Hepatocyte (in vitro differentiated cells): ENCODE measurements at regions not wholly inside any gene's neighbourhood (a gene's known extent, or its start where the extent isn't known, plus 50 kb on each side); places are given as distances from the start of the nearest gene placed in this dataset.

Source experiments
- DNase-seq: peaks from one replicate; pipeline ENCODE4 v3.0.0-alpha.2; 2016; ENCODE audit warnings: low spot score
- H2AFZ ChIP-seq: fragments of 200-600 bp; sonication (generic); 2 replicates; pipeline ENCODE4 v1.6.0; 2016; ENCODE audit warnings: antibody characterized with exemption, mild to moderate bottlenecking
- H3K27ac ChIP-seq: fragments of 200-600 bp; sonication (generic); 2 replicates; pipeline ENCODE4 v1.5.1; 2016; ENCODE audit warnings: mild to moderate bottlenecking
- H3K27me3 ChIP-seq: fragments of 200-600 bp; sonication (generic); 2 replicates; pipeline ENCODE4 v1.6.1; 2016
- H3K36me3 ChIP-seq: fragments of 200-600 bp; sonication (generic); replicated peaks from 2 replicates; pipeline ENCODE4 v1.5.1; 2016; ENCODE audit warnings: low read depth; ENCODE audit not compliant: insufficient read depth
- H3K4me1 ChIP-seq: fragments of 200-600 bp; sonication (generic); 2 replicates; pipeline ENCODE4 v1.5.1; 2016; ENCODE audit warnings: mild to moderate bottlenecking, moderate library complexity; ENCODE audit not compliant: insufficient read depth
- H3K4me2 ChIP-seq: fragments of 200-600 bp; sonication (generic); 2 replicates; pipeline ENCODE4 v1.6.0; 2016
- H3K4me3 ChIP-seq: fragments of 200-600 bp; sonication (generic); 2 replicates; pipeline ENCODE4 v1.5.1; 2016; ENCODE audit warnings: mild to moderate bottlenecking
- H3K79me2 ChIP-seq: fragments of 200-600 bp; sonication (generic); 2 replicates; pipeline ENCODE4 v1.6.0; 2017; ENCODE audit warnings: mild to moderate bottlenecking
- H3K9me2 ChIP-seq: fragments of 200-600 bp; sonication (generic); replicated peaks from 2 replicates; pipeline ENCODE4 v1.6.0; 2017; ENCODE audit warnings: mild to moderate bottlenecking; ENCODE audit not compliant: insufficient read depth
- H3K9me3 ChIP-seq: fragments of 200-600 bp; sonication (generic); 2 replicates; pipeline ENCODE4 v1.5.1; 2016; ENCODE audit warnings: low read depth, mild to moderate bottlenecking
- H4K20me1 ChIP-seq: fragments of 200-600 bp; sonication (generic); 2 replicates; pipeline ENCODE4 v1.6.0; 2016; ENCODE audit warnings: mild to moderate bottlenecking; ENCODE audit not compliant: insufficient read depth, poor library complexity, severe bottlenecking
- CTCF ChIP-seq: fragments of 200-600 bp; sonication (generic); IDR thresholded peaks from 2 replicates; pipeline ENCODE4 v1.5.1; 2016; ENCODE audit warnings: antibody characterized with exemption, mild to moderate bottlenecking; ENCODE audit not compliant: poor library complexity
- EZH2 ChIP-seq: fragments of 200-600 bp; sonication (generic); IDR thresholded peaks from 2 replicates; pipeline ENCODE4 v1.6.1; 2016; ENCODE audit warnings: antibody characterized with exemption, mild to moderate bottlenecking, borderline replicate concordance
- EZH2phosphoT487 ChIP-seq: fragments of 200-600 bp; sonication (generic); IDR thresholded peaks from one replicate; pipeline ENCODE4 v1.6.1; 2018; ENCODE audit warnings: antibody characterized with exemption, mild to moderate bottlenecking, low read depth, moderate library complexity; ENCODE audit not compliant: unreplicated experiment, severe bottlenecking
- WGBS: methylation state at CpG from one replicate; pipeline ENCODE4 v1.1.6; 2016; ENCODE audit warnings: low lambda C conversion rate; ENCODE audit errors: missing lambda C conversion rate; 5-methylcytosine and 5-hydroxymethylcytosine counted together

GRCh38 chr12:84415946-84416345 is 496.7 kb downstream of the SLC6A15 start:
- H4K20me1 ChIP-seq, result no peaks in the 10 kb centered on the region
- H3K9me3 ChIP-seq, result no peaks in the 10 kb centered on the region
- no peak overlapping the region for H3K27ac ChIP-seq
- no peak overlapping the region for H2AFZ ChIP-seq
- no peak for DNase-seq
- H3K4me2 ChIP-seq, result no peak overlapping the region
- WGBS, result 82% methylated on average over 2 of the region's 2 CpGs
- no peaks in the 10 kb centered on the region for H3K27me3 ChIP-seq
- H3K4me3 ChIP-seq, result no peak overlapping the region
- H3K9me2 ChIP-seq, result no peaks in the 10 kb centered on the region
- no peak for TF ChIP-seq EZH2phosphoT487
- TF ChIP-seq EZH2, result no peak
- no peak for TF ChIP-seq CTCF
- no peaks in the 10 kb centered on the region for H3K4me1 ChIP-seq
- H3K79me2 ChIP-seq, result no peaks in the 10 kb centered on the region
- no peaks in the 10 kb centered on the region for H3K36me3 ChIP-seq

GRCh38 chr12:84413656-84414055 is 498.9 kb downstream of the SLC6A15 start:
- H3K79me2 ChIP-seq, result no peaks in the 10 kb centered on the region
- no peak for DNase-seq
- no peaks in the 10 kb centered on the region for H4K20me1 ChIP-seq
- no peak overlapping the region for H2AFZ ChIP-seq
- 71% methylated on average over 2 of the region's 2 CpGs for WGBS
- no peak overlapping the region for H3K4me3 ChIP-seq
- no peaks in the 10 kb centered on the region for H3K27me3 ChIP-seq
- H3K9me2 ChIP-seq, result no peaks in the 10 kb centered on the region
- no peak overlapping the region for H3K4me2 ChIP-seq
- no peak overlapping the region for H3K27ac ChIP-seq
- H3K4me1 ChIP-seq, result no peaks in the 10 kb centered on the region
- H3K36me3 ChIP-seq, result no peaks in the 10 kb centered on the region
- no peaks in the 10 kb centered on the region for H3K9me3 ChIP-seq
- TF ChIP-seq EZH2, result no peak
- TF ChIP-seq EZH2phosphoT487, result no peak
- TF ChIP-seq CTCF, result no peak

GRCh38 chr12:84412226-84412625 is 500.4 kb downstream of the SLC6A15 start:
- no peaks in the 10 kb centered on the region for H3K9me3 ChIP-seq

More at GRCh38 chr12:84412226-84412625, 500.4 kb downstream of the SLC6A15 start:
- 85% methylated on average over 1 of the region's 1 CpG for WGBS
- H3K9me2 ChIP-seq, result no peaks in the 10 kb centered on the region
- H2AFZ ChIP-seq, result no peak overlapping the region
- TF ChIP-seq EZH2 (no peak), EZH2phosphoT487 (no peak), CTCF (no peak)
- H3K4me1 ChIP-seq, result no peaks in the 10 kb centered on the region
- H3K79me2 ChIP-seq, result no peaks in the 10 kb centered on the region
- H3K27ac ChIP-seq, result no peak overlapping the region
- no peak overlapping the region for H3K4me2 ChIP-seq
- H3K4me3 ChIP-seq, result no peak overlapping the region
- DNase-seq, result no peak
- H3K27me3 ChIP-seq, result no peaks in the 10 kb centered on the region
- H4K20me1 ChIP-seq, result no peaks in the 10 kb centered on the region
- no peaks in the 10 kb centered on the region for H3K36me3 ChIP-seq
